Ishikawa (cell line): ENCODE measurements at regions not wholly inside any gene's neighbourhood (a gene's known extent, or its start where the extent isn't known, plus 50 kb on each side); places are given as distances from the start of the nearest gene placed in this dataset.

Experiments
- CEBPB ChIP-seq: IDR thresholded peaks from 2 replicates; pipeline ENCODE4 v1.6.1; 2012
- CREB1 ChIP-seq: IDR thresholded peaks from 2 replicates; pipeline ENCODE4 v1.6.1; 2012; ENCODE audit warnings: low read depth
- EGR1 ChIP-seq: IDR thresholded peaks from 2 replicates; pipeline ENCODE4 v1.6.1; 2012
- EP300 ChIP-seq: IDR thresholded peaks from 2 replicates; pipeline ENCODE4 v1.6.1; 2012; ENCODE audit warnings: borderline replicate concordance
- FOXM1 ChIP-seq: IDR thresholded peaks from 2 replicates; pipeline ENCODE4 v1.6.1; 2012; ENCODE audit warnings: low read depth, borderline replicate concordance
- NFIC ChIP-seq: IDR thresholded peaks from 2 replicates; pipeline ENCODE4 v1.6.1; 2012
- RAD21 ChIP-seq: IDR thresholded peaks from 2 replicates; pipeline ENCODE4 v1.6.1; 2012; ENCODE audit warnings: low read depth
- TAF1 ChIP-seq: IDR thresholded peaks from 2 replicates; pipeline ENCODE4 v1.6.1; 2012; ENCODE audit warnings: low read depth, mild to moderate bottlenecking
- TCF12 ChIP-seq: IDR thresholded peaks from 2 replicates; pipeline ENCODE4 v1.6.1; 2012; ENCODE audit warnings: low read depth
- TEAD4 ChIP-seq: IDR thresholded peaks from 2 replicates; pipeline ENCODE4 v1.6.1; 2012
- YY1 ChIP-seq: IDR thresholded peaks from 2 replicates; pipeline ENCODE4 v1.6.1; 2012; ENCODE audit warnings: low read depth
- ZBTB7A ChIP-seq: IDR thresholded peaks from 2 replicates; pipeline ENCODE4 v1.6.1; 2012; ENCODE audit warnings: low read depth
- TF ChIP-seq, protein P1 (sequence below): IDR thresholded peaks from 2 replicates; pipeline ENCODE4 v1.6.1; 2012
- TF ChIP-seq, protein P2 (sequence below): IDR thresholded peaks from 2 replicates; pipeline ENCODE4 v1.6.1; 2012; ENCODE audit warnings: low read depth, mild to moderate bottlenecking
- TF ChIP-seq, protein P3 (sequence below): IDR thresholded peaks from 2 replicates; pipeline ENCODE4 v1.6.1; 2012

DNA sequence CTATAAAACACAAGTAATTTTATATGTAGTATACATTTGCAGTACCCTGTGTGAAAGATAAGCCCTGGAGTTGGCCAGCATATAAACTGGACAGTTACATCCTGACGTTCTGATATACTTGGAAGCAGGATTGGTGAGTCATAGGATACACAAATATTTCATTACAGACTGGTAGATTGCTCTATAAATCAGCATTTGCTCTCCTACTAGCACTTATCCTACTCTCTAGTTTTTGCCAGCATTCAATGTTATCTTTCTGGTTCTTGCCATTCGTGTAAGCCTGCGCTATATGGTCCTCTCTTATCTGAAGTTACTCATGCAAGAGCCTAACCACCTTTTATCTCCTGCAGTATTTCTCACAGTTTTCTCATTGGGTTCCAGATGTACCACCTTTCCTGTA, 680.2 kb upstream of the MMS22L start:
- TF ChIP-seq CEBPB (no peak), TCF12 (no peak), TEAD4 (no peak)
- TF ChIP-seq, protein P1, sequence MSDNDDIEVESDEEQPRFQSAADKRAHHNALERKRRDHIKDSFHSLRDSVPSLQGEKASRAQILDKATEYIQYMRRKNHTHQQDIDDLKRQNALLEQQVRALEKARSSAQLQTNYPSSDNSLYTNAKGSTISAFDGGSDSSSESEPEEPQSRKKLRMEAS = no peak

DNA sequence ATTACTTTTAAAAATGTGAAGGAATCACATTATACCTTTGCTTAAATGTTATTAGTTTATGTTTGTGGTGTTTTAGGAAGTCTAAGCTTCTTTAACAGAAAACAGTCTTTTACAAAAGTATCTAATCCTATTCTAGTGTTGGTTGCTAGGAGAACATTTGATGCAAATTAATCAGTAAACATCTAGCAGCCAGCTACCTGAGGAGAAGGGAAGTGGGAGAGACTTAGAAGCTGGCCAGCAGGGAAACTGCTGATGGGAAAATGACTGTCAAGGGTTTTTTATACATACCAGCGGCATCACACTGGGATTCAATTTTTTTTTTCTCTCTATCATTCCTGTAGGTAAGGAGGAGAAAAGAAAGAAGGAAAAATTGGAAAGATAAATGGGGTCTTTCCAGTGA, 686.0 kb upstream of the MMS22L start:
- TF ChIP-seq RAD21 = no peak
- TF ChIP-seq NFIC = no peak
- no peak for TF ChIP-seq CEBPB
- TF ChIP-seq, protein P1 = no peak
- no peak for TF ChIP-seq EGR1

DNA sequence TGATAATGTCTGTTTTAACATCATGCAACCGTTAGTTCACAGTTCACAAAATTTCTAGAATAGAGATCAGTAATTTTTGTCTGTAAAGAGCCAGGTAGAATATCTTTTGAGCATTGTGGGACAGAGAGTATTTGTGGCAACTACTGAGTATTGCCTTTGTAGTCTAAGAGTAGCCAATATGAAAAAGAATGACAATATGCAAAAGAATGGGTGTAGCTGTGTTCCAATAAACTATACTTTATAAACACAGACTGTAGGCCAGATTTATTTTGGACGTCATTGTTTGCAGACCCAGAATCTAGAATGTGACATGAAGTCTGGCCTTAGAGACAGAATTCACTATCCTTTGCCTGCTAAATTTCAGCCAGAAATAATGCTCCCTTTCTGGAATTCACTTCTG, 694.1 kb upstream of the MMS22L start:
- TF ChIP-seq CREB1 (no peak), ZBTB7A (no peak), TAF1 (no peak), TEAD4 (no peak), YY1 (no peak), CEBPB (no peak), EGR1 (no peak), EP300 (no peak), RAD21 (no peak)
- TF ChIP-seq, protein P2, sequence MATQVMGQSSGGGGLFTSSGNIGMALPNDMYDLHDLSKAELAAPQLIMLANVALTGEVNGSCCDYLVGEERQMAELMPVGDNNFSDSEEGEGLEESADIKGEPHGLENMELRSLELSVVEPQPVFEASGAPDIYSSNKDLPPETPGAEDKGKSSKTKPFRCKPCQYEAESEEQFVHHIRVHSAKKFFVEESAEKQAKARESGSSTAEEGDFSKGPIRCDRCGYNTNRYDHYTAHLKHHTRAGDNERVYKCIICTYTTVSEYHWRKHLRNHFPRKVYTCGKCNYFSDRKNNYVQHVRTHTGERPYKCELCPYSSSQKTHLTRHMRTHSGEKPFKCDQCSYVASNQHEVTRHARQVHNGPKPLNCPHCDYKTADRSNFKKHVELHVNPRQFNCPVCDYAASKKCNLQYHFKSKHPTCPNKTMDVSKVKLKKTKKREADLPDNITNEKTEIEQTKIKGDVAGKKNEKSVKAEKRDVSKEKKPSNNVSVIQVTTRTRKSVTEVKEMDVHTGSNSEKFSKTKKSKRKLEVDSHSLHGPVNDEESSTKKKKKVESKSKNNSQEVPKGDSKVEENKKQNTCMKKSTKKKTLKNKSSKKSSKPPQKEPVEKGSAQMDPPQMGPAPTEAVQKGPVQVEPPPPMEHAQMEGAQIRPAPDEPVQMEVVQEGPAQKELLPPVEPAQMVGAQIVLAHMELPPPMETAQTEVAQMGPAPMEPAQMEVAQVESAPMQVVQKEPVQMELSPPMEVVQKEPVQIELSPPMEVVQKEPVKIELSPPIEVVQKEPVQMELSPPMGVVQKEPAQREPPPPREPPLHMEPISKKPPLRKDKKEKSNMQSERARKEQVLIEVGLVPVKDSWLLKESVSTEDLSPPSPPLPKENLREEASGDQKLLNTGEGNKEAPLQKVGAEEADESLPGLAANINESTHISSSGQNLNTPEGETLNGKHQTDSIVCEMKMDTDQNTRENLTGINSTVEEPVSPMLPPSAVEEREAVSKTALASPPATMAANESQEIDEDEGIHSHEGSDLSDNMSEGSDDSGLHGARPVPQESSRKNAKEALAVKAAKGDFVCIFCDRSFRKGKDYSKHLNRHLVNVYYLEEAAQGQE = no peak
- TF ChIP-seq, protein P1 = no peak
- TF ChIP-seq, protein P3, sequence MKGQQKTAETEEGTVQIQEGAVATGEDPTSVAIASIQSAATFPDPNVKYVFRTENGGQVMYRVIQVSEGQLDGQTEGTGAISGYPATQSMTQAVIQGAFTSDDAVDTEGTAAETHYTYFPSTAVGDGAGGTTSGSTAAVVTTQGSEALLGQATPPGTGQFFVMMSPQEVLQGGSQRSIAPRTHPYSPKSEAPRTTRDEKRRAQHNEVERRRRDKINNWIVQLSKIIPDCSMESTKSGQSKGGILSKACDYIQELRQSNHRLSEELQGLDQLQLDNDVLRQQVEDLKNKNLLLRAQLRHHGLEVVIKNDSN = no peak

DNA sequence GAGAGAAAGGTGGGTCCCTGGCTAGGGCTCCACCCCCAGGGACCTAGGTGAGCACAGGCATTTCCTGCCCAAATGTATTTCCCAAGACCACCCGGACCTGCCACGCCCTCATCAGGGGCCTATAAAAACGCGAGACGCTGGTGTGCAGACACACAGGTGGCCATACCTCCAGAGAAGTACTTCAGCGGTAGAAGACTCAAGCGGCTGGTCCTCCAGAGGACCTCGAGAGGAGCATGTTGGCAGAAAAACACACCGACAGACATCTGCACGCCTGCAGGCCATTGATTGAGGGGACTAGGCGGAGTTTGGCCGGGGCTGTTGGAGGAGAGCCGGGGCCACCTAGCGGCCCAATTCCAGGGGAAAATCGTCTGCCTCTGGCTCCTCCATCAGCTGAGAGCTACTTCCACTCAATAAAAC, 695.8 kb upstream of the MMS22L start:
- TF ChIP-seq, protein P1 = no peak
- TF ChIP-seq TCF12 (no peak), TEAD4 (no peak), FOXM1 (no peak), NFIC (no peak)
- TF ChIP-seq, protein P2 = no peak
- TF ChIP-seq, protein P3 = no peak

DNA sequence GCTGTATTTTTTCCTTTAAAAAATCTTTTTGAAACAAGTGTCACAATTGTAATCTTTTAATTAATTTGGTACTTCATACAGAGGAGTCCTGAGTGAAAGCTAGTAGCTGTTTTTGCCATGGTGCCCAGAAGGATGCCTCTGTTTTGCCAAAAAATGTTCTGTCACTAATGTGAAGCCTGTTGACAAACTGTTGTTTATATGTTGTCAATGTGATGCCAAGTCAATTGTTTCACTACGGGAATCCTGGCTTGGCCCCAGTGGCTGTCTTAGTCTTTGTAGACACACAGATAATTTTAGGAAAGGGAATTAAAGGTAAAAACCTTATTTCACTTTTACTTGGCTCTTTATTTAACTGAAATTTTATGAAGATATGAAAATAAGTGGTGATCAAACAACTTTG, 706.4 kb upstream of the MMS22L start:
- no peak for TF ChIP-seq RAD21
- TF ChIP-seq TAF1 = no peak
- TF ChIP-seq EGR1 = no peak
- no peak for TF ChIP-seq ZBTB7A

DNA sequence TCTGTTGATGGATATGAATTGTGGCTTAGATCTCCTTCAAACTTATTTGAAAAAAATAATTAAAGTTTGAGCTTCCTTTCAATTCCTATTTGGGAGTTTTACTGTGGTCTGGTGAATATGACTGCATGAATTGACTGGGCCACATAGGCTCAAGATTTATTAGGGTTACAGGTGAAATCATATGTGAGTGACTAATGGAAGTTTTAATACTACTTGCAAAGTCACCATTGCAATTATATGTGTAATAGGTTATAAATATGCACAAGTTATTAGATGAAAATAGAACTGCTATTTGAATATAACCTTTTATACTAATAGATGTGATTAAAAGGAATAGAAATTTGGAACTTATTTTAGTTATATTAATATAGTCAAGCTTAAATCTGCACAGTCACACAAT, 712.1 kb upstream of the MMS22L start:
- TF ChIP-seq TAF1 (no peak), TCF12 (no peak), CREB1 (no peak), NFIC (no peak), RAD21 (no peak), ZBTB7A (no peak), TEAD4 (no peak), EP300 (no peak), YY1 (no peak), FOXM1 (no peak), EGR1 (no peak)
- TF ChIP-seq, protein P3 = no peak
- TF ChIP-seq, protein P2 = no peak
- TF ChIP-seq, protein P1 = no peak
